Middle frontal gyrus (tissue), 1 donor: ENCODE measurements at regions not wholly inside any gene's neighbourhood (a gene's known extent, or its start where the extent isn't known, plus 50 kb on each side); places are given as distances from the start of the nearest gene placed in this dataset.
"Not testable (repeated sequence)": the region's sequence is repeated elsewhere in the genome, so short reads cannot be mapped to it uniquely, and the experiment has no call there.

Experiments
- DNase-seq: peaks from one replicate; pipeline ENCODE4 v3.0.0-alpha.2; 2015; ENCODE audit warnings: low spot score; ENCODE audit errors: extremely low spot score

DNA sequence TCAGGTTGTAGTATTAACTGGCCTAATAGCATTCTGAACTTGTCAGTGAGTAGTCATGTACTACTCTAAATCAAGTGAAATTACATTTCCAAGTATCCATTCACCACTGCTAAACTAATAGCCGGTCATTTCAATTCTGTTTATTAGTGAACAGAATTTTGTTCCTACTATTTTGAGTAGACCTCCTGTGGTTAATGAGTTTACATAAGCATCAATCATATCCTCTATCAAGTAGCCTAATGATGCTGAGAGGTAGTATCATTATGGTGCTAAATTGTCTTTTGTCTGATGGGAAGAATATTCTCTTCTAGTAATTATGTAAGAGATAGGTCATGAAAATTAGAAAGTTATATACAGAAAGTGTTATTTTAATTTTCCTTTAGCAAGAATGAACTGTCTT lies 602.8 kb downstream of the KCNT2 start:
- no peak for DNase-seq

DNA sequence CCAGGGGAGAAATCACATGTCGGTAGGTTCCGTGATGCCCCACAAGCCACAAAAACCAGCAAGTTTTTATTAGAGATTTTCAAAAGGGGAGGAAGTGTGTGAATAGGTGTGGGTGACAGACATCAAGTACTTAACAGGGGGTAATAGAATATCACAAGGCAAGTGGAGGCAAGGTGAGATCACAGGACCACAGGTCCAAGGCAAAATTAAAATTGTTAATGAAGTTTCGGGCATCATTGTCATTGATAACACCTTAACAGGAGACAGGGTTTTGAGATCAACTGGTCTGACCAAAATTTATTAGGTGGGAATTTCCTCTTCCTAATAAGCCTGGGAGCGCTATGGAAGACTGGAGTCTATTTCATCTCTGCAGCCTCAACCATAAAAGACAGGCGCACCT lies 603.9 kb downstream of the KCNT2 start:
- not testable (repeated sequence) for DNase-seq

DNA sequence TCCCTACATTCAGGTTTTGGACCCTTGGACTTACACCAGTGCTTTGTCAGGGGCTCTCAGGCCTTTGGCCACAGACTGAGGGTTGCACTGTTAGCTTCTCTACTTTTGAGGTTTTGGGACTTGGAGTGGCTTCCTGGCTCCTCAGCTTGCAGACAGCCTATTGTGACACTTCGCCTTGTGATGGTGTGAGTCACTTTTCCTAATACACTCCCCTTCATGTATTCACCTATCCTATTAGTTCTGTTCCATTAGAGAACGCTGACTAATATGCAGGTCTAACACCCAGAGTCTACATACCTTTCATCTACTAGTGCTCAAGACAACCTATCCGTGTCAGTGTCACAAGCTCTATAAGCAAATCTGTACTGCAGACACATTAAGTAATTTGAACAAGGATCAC lies 605.3 kb downstream of the KCNT2 start:
- DNase-seq, result no peak

DNA sequence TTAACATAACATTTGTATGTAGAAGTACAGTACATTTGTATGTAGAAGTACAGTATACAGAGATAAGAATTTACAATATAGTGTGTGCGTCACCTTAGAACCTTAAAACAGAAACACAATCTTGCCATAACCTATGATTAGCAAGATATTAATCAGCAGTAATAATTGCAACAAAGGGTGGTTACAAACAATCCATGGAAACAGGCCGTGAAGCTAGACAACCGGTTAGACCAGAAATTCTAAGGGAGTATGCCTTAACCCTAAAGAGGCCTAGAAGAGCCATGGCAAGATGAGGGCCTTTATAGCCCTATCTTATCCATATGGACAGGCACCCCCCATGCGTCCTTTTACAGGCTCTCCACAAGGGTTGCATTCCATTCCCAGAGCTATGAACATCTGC lies 605.9 kb downstream of the KCNT2 start:
- not testable (repeated sequence) for DNase-seq

DNA sequence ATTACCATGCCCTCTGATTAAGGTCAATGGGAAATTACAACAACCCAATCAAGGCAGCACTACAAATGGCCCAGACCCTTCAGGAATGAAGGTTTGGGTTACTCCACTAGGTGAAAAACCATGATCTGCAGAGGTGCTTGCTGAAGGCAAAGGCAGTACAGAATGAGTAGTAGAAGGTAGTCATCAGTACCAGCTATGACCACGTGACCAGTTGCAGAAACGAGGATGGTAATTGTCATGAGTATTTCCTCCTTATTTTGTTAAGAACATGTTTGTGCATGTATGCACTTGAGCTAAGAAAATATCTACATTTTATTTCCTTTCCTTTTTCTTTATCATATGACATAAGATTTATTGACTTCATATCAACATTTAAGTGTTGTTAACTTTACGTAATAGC lies 607.1 kb downstream of the KCNT2 start:
- DNase-seq, result no peak

DNA sequence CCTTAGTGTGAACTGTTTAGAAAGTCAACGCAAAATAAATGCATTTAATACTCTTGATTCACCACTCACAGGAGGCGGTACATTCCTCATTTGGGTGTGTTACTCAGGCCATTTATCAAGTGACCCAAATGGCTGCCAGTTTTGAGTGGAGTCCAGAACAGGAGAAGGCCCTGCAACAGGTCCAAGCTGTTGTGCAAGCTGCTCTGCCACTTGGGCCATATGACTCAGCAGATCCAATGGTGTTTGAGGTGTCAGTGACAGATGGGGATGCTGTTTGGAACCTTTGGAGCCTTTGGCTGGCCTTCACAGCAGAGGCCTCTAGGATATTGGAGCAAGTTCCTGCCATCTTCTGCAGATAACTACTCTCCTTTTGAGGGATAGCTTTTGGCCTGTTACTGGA lies 609.2 kb downstream of the KCNT2 start:
- no peak for DNase-seq

DNA sequence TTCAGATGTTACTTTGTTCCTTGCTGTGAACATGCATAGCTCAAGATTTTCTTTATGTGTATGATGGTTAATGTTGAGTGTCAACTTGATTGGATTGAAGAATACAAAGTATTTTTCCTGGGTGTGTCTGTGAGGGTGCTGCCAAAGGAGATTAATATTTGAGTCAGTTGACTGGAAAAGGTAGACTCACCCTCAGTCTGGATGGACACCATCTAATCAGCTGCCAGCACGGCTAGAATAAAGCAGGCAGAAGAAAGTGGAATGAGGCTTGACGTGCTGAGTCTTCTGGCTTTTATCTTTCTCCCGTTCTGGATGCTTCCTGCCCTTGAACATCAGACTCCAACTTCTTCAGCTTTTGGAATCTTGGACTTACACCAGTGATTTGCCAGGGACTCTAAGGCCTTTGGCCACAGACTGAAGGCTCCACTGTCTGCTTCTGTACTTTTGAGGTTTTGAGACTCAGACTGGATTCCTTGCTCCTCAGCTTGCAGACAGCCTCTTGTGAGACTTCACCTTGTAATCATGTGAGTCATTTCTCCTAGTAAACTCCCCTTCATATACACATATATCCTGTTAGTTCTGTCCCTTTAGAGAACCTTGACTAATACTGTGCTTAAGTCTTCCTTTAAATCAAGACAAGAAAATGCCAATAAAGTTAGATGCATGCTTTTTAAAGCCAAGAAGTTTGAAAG lies 626.6 kb downstream of the KCNT2 start:
- no peak for DNase-seq

DNA sequence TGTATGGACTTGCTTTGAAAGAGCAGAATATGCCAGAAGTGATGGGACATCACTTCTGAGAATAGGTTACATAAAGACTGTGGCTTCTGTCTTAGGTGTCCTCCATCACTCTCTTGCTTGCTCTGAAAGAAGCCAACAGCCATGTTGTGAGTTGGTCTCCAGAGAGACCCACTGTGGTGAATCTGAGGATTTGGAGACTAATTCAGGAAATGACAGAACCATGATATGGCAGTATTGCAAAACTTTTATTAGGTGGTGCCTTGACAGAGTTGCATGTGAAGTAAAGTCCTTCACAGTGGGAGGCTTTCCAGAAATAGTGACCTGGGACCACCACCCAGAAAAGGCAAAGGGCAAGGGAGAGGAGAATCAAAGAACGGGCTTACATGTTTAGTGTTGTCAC lies 628.6 kb downstream of the KCNT2 start:
- no peak for DNase-seq

DNA sequence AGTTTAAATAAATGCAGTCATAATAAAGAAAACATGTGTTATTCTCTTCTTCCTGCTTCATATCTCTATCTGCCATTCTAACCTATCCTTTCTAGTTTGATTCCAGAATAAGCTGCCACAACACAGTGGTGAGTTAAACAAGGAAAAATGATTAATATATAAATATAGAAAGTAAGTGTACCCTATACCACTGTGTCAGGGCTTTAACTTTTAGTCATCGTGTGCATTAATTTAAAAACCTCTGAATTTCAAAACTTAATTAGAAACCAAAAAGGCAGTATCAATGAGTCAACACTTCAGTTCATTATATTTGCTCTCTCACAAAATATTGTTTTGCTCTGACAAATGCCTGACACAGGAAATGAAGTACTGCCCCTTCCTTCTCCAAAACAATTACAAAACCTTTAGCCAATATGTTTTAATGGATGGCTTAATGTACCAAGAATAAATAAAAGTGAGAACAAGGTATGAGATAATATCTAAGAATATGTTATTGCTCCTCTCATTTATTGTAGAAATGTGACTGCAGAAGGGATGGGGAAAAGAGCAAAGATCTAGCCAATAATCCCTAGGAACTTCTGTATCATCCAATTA lies 634.8 kb downstream of the KCNT2 start:
- DNase-seq, result no peak

DNA sequence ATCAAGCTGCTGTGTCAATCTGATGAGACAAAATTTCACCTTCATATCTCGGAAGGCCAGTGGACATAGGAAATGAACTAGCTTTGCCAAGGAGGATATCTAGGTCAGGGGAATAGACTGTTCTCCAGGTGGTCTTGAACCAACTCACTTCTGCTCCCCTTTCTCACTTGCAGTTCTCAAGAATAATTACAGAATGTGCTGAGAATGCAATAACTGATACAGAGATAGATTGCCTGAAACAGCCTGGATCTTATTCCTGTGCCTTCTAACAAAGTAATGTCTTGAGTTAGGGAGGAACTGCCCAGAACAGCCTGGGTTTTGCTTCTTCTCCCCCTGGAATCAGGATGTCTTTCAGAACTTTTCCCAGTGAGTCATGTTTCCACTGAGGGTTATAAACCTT lies 636.7 kb downstream of the KCNT2 start:
- no peak for DNase-seq

DNA sequence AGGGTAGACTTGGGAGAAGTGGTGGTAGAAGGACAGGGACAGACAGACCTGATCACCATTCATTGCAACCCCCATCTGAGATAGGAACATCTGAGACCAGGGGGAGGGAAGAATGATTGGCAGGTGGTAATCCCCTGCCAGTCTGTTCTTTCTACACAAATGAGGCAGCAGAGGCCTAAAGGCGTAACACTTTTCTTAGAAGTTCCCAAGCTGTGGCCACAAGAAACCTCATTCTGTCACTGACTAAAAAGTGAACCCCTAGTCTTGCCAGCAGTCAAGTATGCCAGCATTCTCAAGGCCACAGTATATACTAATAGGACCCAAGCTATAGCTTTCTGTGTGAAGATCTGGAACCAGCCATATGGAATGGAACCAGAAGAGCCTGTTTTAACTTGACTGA lies 638.0 kb downstream of the KCNT2 start:
- DNase-seq, result no peak

DNA sequence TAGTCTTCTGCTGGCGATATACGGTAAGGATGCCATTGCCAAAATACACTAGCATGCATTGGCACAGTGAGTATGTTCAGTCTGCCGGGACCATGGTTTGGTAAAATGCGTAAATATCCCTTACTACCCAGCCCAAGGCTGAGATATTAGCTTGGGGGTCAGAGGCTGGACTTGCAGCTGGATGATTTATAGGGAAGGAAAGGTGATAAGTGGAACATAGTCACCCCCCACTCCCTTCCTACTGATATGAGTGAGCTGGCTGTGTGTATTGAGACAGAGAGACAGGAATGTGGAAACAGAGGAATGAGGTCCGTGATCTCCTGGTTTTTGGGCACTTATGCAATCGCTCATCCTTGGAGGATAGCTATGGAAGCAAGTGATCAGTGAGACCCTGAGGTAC lies 642.8 kb downstream of the KCNT2 start:
- no peak for DNase-seq

DNA sequence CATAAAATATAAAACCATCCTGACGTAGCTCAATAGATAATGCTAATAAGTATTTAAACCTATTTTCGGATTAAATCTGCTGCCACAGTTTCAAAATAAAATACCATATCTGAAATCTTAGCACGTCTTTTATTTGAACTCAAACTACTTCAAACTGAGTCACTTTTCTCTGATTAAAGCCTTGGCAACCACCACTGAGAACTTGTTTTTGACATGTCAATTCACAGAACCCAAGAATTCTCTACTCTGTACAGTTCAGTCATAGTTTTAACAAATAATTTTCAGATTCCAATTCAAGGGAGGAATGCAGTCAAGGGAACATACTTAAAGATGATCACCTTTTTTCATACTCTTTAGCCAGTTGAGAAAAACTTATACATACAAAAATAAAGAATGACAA lies 643.2 kb downstream of the KCNT2 start:
- DNase-seq, result no peak

DNA sequence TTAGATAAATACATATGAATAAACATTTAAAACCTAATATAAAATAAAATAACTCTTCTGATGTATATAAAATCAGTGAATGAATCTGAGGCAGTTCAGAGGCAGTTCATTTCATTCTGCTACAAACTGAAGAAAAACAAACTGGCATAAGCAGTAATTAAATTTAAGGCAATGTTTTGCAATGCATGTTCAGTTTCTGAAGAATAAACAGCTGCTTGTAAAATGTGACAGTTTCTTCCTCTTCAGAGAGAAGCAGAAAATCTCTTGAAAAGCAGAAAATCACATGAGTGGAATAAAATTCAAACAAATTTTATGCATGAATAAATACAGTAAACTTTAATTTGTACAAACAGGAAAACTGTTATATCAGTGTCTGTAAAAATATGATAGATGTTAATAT lies 643.7 kb downstream of the KCNT2 start:
- no peak for DNase-seq

DNA sequence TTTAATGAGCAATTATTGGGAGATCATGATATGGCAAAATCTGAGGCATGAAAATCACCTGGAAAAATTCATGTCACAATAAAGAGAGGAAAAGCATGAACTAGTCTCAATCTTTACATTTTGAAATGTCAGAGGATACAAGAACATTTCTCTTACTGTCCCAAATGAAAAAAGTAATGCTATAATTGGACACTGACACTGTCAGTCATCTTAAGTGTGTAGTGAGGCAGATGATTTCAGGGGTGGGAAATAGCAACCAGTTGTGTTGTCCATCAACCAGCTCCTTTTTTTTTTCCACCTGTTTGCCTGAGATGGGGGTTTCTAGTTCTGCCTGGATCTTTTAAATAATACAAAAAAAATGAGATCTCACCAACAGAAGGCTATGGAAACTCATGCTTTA lies 646.2 kb downstream of the KCNT2 start:
- no peak for DNase-seq

DNA sequence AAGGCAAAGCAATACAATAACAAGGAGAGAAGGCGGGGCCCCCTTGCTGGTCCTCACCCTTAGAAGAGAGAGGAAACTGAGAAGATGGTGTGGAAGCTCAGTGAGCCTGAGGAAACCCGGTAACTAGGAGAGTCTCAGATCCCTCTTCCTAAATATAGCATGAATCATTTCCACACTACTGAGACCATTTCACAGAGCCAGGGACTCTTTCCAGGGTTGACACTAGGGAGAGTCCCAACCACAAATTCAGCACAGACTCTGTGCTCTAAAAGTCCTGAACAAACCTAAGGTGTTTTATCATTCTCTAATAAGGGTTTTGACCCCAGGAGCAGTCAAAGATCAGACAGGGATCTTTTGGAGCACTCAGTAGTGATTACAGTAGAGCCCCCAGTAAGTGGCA lies 647.7 kb downstream of the KCNT2 start:
- DNase-seq, result no peak

DNA sequence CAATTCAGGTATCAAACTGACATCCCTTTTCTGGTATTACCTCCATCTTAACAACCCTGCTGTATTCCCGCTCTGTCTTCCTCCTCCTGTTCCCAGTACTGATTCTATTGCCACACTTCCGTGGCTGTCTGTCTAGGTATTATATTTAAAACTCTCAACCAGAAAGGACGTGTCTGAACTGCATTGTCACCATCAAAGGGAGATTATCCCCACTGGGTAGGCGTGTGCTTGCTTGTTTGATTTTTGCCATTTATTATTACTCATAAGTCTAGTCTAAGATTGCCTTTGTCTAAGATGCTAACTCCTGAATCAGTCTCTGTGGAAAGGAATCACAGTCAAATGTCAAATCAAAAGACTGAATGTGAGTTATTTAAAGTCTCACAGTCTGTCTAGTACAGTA lies 650.1 kb downstream of the KCNT2 start:
- no peak for DNase-seq

DNA sequence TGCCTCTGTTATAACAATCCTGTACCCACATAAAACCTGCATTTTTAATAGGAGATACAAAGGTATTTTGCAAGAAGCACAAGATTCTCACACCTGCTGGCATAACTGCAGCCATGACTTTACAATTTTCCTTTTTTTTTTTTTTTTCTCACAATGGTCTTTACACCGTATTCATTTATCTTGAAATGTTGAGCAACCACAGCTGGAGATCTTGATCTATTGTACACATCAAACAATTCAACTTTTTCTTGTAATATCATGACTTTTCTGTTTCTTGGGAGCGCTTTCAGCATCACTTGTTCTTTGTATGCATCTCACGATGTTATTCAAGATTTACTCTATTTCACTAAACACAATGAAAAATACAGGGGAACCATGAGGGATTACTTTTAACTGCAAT lies 651.4 kb downstream of the KCNT2 start:
- no peak for DNase-seq

DNA sequence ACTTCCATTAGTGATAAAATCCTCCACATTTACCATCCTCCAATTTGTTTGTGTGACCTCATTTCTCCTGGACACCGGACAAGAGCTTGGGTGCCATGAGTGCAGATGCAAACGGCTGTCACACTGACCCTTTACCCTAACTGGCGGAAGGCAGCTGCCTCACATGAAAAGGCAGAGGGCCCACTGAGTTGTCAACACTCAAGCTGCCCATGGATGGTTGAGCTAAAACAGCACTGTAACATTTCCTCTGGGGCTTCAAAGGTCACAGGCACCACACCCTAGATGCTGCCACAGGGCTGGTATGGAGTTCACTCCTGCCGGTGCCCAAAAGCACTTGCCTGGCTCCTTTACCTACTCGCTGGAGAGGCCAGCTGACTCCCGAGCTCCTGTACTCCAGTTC lies 653.4 kb downstream of the KCNT2 start:
- no peak for DNase-seq

DNA sequence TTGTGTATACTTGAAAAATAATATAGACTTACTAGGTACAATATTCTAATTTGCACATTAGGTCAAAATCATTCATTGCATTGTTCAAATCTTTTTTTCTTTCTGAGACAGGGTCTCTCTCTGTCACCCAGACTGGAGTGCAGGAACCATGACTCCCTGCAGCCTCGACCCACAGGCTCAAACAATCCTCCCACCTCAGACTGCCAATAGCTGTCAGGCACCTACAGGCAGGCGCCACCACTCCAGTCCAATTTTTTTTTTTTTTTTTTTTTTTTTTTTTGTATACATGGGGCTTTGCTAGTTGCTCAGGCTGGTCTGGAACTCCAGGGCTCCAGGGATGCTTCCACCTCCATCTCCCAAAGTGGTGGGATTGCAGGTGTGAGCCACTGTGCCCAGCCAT lies 656.9 kb downstream of the KCNT2 start:
- no peak for DNase-seq

DNA sequence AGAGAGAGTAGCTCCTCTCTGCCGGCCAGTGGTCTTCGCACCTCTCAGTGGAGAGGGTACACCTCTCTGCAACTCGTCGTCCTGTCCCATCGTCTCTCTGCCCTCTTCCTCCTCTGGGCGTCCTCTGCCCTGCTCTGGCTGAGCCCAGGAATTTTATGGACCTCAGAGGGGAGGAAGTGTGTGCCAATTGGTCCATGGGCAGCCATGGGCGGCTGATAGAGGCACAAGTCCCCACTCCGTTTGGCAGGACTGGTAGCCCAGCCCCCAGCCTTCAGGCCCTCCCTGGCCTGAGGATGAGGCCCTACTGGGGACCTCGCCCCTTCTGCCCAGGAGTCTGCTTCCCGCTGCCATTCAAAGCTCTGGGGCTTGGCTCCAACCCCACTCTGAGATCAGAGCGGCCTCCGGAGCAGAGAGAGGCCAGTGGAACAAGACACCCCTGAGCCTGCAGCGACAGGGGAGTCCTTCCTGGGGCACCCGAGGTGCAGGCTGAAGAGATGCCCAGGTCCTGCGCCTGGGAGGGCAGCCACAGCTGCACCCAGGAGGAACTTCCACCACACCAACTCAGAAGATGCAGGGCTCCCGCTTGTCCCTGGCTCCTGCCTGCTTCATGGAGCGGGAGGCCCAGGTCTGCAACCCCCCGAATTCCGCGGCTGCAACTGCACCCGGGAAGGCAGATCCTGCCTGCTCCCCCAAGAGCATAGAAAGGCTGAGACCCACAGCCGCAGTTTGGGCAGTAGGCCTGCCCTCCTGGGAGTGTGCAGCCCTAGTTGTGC lies 659.9 kb downstream of the KCNT2 start:
- no peak for DNase-seq

DNA sequence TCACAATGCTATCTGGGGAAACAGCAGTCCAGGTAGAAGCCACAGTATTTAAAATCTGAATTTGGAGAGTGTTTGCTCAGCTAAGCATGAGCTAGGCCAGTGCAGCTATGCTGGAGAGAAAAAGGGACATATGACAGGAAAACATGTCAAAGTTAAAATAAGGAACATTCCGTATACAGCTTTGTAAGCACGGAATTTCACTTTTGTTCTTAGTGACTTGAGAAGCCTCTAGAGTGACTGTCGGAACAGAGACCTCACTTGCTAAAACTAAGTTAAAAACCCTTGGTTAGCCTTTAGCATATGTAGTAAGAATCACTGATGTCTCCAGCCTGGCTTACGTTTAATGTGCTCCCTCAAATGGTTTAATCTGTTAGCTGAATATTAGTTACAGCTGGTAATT lies 661.7 kb downstream of the KCNT2 start:
- DNase-seq, result no peak

DNA sequence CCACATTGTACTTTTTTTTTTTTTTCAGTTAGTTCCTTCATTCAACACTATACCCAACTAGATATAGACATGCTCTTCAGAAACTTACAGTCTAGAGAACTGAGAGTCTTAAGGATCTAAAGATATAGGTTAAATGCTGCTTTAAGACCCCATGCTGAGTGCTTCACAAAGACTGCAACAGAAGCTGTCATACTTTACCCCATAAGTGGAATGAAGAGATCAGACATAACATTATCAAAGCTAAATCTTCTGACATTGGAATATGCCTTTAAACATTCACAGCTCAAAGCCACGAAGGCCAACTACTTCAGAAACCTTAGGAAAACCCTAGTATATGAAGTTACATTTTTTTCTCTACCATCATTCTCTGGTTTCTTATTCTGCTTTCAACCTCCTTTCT lies 666.4 kb downstream of the KCNT2 start:
- DNase-seq, result no peak
